ENCODE measurements at regions not wholly inside any gene's neighbourhood (a gene's known extent, or its start where the extent isn't known, plus 50 kb on each side); places are given as distances from the start of the nearest gene placed in this dataset.
"Not testable (repeated sequence)": the region's sequence is repeated elsewhere in the genome, so short reads cannot be mapped to it uniquely, and the experiment has no call there.

DNA sequence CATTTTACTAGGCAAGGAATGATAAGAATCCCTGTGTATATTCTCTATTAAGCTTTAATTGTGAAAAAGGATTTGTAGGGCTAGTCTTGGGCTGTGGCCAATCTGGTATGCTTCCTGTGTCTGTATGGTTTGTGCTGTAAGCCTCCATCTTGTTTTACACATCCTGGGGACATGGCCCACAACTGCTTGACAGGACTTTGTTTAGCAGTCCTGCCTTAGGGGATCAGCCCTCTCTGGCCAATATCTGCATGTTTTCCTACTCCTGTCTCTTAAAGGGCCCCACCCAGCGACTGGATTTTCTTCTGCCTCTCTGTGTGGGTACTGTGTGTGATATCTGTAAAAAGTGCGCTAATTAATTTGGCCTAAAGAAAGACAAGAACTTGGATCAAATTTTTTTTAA, 813.2 kb downstream of the PLA2G4A start:
- no peak for DNase-seq

DNA sequence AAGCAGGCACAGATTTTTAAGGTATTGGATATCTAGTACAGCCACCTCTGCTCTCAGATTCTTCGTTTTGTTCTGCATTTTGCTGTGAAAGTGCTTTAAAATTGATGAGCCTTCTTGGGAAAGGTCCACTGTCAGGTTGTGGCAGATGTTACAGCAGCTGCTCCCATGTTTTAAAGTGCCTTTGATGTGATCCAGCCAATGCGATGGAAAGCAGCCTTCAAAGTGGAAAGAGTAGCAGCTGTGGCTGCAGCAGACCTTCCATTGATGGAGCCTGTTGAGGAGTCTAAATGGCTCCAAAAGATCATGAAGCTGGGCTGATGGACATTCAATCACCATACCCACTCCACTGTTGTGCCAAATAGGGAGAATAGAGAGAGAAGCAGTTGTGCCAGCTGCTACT, 816.9 kb downstream of the PLA2G4A start:
- DNase-seq = no peak

DNA sequence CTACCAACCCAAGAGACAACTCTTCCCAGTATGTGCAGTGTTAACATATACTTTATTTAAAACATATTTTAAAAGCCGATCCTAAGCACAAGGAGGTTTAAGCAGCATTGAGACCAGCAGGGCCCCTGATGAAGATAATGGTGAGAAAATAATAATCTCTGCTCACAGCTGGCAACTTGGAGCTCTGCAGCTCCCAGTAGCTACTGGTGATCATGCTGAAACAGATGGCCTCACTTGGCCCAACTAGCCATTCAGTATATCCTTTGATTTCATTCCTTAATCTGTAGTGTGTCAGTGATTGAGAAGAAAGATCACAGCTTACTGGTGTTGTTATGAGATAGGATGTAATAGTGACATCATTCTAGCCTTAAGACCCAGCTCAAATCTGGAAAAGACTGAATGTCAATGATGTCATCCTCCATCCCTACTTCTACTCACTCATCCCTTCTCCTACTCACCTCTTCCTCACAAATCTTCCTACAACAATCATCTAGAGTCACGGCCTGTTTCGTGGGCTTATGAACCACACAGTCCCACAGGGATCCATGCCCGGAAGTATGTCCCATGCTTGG, 817.9 kb downstream of the PLA2G4A start:
- no peak for DNase-seq

- no peak for DNase-seq
Measured at GRCh38 chr1:187648091-187648490, 819.3 kb downstream of the PLA2G4A start.

DNA sequence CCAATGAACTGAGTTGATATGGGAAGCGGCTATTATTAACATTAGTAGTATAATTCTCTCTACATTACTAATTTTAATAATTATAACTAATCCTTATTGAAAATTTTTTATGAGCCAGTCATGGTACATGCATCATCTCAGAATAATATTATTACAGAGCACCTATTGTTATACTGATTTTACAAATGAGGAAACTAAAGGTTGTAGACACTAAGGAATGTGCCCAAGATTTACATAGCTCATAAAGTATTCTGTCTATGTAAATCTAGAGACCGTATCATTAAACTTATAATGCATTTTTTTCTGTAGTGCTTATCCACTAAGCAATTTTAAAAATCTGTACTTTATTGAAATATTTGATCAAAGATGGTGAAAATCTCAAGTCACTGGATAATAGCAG, 825.9 kb downstream of the PLA2G4A start:
- no peak for DNase-seq

DNA sequence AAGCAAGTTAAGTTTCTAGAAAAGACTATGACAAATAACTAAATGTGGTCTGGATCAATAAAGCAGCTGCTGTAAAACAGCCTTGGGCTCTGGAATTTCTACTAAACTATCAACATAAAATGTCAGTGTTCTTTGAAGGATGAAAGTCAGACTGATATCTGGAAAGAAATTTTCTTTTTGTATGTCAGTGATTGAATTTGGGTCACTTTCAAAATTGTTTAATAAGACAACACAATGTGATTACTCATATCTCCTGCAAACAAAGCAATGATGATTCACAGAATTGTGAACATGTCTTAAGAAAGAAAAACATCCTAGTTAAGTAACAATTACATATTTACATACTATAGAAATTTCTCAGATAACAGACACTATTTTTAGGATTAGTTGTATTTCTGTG, 826.4 kb downstream of the PLA2G4A start:
- no peak for DNase-seq

DNA sequence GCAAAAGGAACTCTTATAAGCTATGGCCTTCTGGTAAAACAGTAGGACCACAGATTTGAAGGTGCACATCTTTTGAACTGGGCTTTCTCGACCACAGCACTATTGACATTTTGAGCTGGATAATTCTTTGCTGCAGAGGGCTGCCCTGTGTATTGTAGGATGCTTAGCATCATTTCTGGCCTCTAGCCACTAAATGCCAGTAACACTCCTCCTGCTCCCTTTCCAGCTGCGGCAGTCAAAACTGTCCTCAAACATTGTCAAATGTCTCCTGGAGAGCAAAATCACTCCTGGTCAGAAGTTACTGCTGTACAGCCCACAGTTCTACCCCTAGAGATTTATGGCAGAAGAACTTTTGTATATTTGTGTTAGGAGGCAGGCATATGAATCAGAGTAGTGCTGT, 836.7 kb downstream of the PLA2G4A start:
- DNase-seq = no peak

DNA sequence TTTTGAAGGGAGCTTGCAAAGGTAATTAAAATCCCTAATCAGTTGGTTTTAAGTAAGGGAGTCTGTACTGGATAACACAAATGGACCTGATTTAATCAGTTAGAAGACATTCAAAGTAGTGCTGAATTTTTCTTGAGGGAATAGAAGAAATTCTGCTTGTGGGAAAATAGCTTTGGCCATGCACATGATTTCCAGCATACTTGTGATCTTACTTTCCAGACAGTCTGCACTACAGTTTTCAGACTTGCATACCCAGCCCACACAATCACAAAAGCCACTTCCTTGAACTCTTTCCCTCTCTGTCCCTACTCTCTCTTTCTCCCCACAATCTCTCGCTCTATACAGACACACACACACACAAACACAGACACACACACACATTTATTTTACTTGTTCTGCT, 852.1 kb downstream of the PLA2G4A start:
- DNase-seq = no peak

- no peak for DNase-seq
Measured at GRCh38 chr1:187682112-187682511, 853.4 kb downstream of the PLA2G4A start.

GRCh38 chr1:187685333-187685732, 856.6 kb downstream of the PLA2G4A start:
- peak; percentile 58 for DNase-seq

DNA sequence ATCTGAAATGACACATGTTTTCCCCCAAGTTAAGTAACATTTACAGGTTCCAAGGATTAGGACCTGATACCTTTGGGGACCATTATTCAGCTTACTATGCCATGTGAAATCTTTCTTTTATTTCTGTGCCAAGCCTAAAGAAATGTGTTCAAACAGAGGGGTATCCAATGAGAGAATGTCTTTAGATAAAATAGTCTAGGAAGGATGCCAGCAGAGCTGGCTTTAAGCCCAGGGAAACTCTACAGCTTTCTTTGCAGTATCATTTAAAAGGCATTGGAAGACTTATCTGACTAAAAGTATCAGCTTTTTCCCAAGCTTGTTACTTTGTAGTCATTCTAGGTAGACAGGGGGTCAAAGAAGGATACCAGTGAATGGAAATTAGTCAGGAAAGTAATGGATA, 860.4 kb downstream of the PLA2G4A start:
- no peak for DNase-seq

DNA sequence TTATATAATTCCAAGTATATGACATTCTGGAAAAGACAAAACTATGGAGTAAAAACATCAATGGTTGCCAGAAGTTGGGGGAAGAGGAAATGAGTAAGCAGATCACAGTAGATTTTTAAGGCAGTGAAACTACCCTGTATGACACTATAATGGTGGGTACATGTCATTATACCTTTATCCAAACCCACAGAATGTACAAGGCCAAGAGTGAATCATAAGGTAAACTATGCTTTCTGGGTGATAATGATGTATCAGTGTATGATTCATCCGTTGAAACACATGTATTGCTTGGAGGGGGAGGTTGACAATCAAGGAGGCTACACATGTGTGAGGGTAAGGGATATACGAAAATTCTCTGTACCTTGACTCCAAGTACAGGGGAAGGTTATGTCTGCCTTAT, 862.7 kb downstream of the PLA2G4A start:
- DNase-seq = peak; percentile 80

DNA sequence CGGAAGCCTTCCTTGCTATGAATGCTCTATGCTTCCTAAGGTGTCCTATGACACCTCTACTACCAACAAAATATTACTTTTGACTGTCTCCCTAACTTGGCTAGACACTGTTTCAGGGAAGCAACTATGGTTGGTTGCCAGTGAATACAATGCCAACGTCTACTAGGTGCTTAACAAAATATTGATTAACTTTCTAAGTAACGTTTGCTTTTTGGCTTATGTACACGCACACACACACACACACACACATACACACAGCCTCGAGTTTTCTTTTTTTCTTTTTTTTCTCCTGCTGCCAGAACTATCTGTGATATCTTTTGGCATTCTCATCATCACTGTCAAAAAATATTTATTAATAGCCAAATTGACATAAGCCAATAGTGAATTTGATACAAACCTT, 864.0 kb downstream of the PLA2G4A start:
- no peak for DNase-seq

DNA sequence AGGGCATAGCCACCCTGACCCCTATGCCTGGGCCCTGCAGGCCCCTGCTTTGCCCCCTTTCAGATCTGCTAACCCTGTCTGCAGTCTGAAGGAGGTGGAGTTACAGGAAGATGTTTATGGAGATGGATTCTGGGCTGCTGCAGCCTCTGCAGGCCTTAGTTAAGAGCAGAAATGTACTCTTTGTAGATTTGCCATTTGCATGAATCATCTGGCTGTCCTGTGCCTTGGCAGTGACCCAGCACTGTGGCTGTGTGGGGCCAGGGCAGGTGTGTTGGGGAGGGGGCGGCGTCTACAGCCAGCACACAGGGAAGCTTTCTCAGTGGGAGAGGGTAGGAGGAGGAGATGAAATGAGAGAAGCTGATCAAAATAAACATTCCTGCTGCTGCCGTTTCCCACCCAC, 867.3 kb downstream of the PLA2G4A start:
- no peak for DNase-seq

DNA sequence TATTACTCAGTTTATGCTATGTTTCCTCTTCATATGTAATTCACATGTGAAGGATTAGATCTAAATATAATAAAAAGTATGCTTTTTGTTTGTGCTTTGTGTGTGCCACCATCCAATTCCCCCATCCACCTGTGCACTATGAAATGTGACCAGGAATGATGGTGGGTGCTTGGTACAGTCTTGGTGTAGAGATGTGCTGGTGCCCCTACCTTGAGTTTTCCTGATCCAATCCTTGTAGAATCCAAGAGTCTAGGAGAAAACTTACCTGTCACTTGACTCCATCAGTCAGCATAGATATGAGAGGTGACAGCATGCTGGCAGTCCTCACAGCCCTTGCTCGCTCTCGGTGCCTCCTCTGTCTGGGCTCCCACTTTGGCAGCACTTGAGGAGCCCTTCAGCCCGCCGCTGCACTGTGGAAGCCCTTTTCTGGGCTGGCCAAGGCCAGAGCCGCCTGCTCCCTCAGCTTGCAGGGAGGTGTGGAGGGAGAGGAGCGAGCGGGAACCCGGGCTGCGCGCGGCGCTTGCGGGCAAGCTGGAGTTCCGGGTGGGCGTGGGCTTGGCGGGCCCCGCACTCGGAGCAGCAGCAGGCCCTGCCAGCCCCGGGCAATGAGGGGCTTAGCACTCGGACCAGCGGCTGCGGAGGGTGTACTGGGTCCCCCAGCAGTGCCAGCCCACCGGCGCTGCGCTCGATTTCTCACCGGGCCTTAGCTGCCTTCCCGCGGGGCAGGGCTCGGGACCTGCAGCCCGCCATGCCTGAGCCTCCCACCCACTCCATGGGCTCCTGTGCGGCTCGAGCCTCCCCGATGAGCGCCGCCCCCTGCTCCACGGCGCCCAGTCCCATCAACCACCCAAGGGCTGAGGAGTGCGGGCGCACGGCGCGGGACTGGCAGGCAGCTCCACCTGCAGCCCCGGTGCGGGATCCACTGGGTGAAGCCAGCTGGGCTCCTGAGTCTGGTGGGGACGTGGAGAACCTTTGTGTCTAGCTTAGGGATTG, 874.7 kb downstream of the PLA2G4A start:
- DNase-seq = not testable (repeated sequence)

GRCh38 chr1:187714470-187714869, 885.7 kb downstream of the PLA2G4A start:
- DNase-seq = no peak

DNA sequence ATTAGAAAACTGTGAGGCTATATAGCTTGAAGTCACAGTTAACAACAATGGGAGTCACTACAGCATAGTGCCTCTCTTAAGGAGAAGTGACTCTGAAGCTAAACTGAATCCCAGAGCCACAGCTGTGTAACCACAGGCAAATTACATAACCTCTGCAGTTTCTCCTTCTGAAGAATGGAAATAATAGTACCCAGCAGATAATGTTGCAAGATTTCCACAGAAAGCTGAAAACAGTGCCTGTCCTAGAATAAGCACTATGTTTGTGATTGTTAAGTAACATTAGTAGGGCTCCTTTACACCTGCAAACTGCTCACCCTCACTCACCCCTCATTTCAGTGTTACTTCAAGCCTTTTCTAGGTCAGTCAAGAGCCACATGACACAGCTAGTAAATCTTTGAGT, 886.7 kb downstream of the PLA2G4A start:
- DNase-seq = peak; percentile 97

DNA sequence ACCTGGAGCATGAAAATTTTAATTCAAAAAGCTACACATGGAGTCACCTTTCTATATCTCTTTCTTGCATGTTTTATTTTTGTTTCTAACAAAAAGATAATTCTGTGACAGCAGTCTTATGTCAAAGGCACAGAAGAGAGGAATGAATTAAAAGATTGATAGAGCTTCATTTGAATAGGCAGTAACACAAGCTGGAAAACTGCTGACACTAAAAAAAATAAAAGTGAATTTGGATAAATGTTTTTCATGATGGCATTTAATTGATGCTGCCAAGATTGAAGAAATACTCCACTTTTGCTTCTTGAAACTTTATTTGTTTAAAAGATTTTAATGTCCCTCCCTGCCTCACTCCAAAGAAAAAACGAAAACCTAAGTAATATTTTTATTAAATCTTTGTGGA, 887.4 kb downstream of the PLA2G4A start:
- no peak for DNase-seq

- no peak for DNase-seq
Measured at GRCh38 chr1:187718527-187718926, 889.8 kb downstream of the PLA2G4A start.

DNA sequence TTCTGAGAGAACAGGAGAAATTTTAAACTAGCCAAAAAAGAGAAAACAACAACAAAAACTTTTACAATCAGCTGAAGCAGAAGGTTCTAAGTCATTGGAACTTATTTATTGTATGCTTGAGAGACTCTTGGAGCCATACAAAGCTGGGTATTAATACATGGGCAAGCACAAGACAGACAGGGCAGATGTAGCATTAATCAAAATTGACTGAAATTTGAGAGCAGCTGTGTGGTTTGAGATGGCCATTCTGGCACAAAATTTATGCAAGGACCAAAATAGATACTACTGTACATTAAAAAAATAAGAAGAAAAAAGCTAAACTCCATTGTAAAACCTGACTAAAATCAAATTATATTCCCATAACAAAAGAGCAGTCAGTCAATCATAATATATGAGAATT, 892.5 kb downstream of the PLA2G4A start:
- DNase-seq = no peak

GRCh38 chr1:187725216-187725615, 896.5 kb downstream of the PLA2G4A start:
- DNase-seq = no peak

- DNase-seq = no peak
Measured at GRCh38 chr1:187733232-187733631, 904.5 kb downstream of the PLA2G4A start.

DNA sequence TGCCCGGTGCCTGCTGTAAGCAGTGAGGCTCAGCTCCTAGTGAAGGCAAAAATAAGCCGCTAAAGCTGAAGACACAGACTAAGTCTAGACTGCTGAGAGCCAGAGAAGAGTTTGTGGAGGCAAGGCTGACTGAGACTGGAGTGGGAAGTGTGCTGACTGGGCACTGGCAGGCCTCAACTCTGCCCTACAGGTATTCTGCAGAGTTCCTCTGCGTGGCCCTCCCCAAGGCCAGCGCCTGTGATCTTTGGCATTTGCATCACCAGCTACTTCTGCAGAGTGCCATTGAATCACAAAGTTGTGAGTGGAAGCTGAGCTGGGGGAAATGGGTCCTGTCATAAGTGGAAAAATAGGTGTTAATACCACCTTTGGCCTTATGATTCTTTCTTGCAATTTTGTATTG, 905.7 kb downstream of the PLA2G4A start:
- no peak for DNase-seq

DNA sequence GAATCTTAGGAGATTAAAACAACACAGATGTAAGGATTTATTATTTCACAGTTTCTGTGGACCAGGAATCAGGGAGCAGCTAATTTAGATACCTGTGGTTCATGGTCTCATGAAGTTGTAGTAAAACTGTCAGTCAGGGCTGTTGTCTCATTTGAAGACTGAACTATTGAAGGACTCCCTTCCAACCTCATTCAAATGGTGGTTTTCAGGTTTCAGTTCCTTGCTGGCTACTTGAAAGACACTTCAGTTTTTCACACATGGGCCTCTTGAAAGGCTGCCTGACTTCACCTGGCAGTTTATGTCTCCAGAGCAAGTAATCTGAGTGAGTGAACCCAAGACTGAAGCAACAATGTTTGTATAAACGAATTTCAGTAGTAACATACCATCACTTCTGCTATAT, 915.9 kb downstream of the PLA2G4A start:
- DNase-seq = peak; percentile 51

GRCh38 chr1:187755536-187755935, 926.8 kb downstream of the PLA2G4A start:
- no peak for DNase-seq
